GM23248 (cell line): ENCODE measurements at regions not wholly inside any gene's neighbourhood (a gene's known extent, or its start where the extent isn't known, plus 50 kb on each side); places are given as distances from the start of the nearest gene placed in this dataset.

Experiments used
- DNase-seq: peaks from one replicate; pipeline ENCODE4 v3.0.0-alpha.2; 2015
- H2AFZ ChIP-seq: fragments of 200-600 bp; sonication (generic); 2 replicates; pipeline ENCODE4 v1.6.1; 2016; ENCODE audit warnings: antibody characterized with exemption
- H3F3A ChIP-seq: fragments of 200-600 bp; sonication (generic); 2 replicates; pipeline ENCODE4 v1.6.1; 2016; ENCODE audit warnings: mild to moderate bottlenecking, antibody characterized with exemption, mixed run types; ENCODE audit not compliant: insufficient read depth
- H3K27ac ChIP-seq: fragments of 200-600 bp; sonication (generic); 2 replicates; pipeline ENCODE4 v1.5.1; 2016; ENCODE audit warnings: mild to moderate bottlenecking
- H3K27me3 ChIP-seq: fragments of 200-600 bp; sonication (generic); replicated peaks from 2 replicates; pipeline ENCODE4 v1.6.1; 2016; ENCODE audit warnings: mild to moderate bottlenecking; ENCODE audit not compliant: insufficient read depth
- H3K36me3 ChIP-seq: fragments of 200-600 bp; sonication (generic); 2 replicates; pipeline ENCODE4 v1.6.1; 2016; ENCODE audit warnings: low read depth, mild to moderate bottlenecking
- H3K4me1 ChIP-seq: fragments of 200-600 bp; sonication (generic); 2 replicates; pipeline ENCODE4 v1.6.1; 2016; ENCODE audit warnings: mild to moderate bottlenecking; ENCODE audit not compliant: insufficient read depth
- H3K4me2 ChIP-seq: fragments of 200-600 bp; sonication (generic); one replicate; pipeline ENCODE4 v1.6.1; 2016; ENCODE audit warnings: mild to moderate bottlenecking; ENCODE audit not compliant: unreplicated experiment
- H3K4me3 ChIP-seq: fragments of 200-600 bp; sonication (generic); 2 replicates; pipeline ENCODE4 v1.5.1; 2016; ENCODE audit warnings: mild to moderate bottlenecking
- H3K79me2 ChIP-seq: fragments of 200-600 bp; sonication (generic); 2 replicates; pipeline ENCODE4 v1.6.1; 2016; ENCODE audit warnings: mild to moderate bottlenecking; ENCODE audit not compliant: insufficient read depth
- H3K9ac ChIP-seq: fragments of 200-600 bp; sonication (generic); 2 replicates; pipeline ENCODE4 v1.6.1; 2016; ENCODE audit warnings: mild to moderate bottlenecking
- H3K9me2 ChIP-seq: fragments of 200-600 bp; sonication (generic); 2 replicates; pipeline ENCODE4 v1.6.1; 2016; ENCODE audit warnings: mixed run types, mild to moderate bottlenecking, moderate library complexity; ENCODE audit not compliant: insufficient read depth
- H3K9me3 ChIP-seq: fragments of 200-600 bp; sonication (generic); one replicate; pipeline ENCODE4 v1.6.1; 2017; ENCODE audit warnings: low read depth
- H4K20me1 ChIP-seq: fragments of 200-600 bp; sonication (generic); 2 replicates; pipeline ENCODE4 v1.6.0; 2016; ENCODE audit not compliant: insufficient read depth
- EZH2 ChIP-seq: fragments of 200-600 bp; sonication (generic); IDR thresholded peaks from 2 replicates; pipeline ENCODE4 v1.6.1; 2018; ENCODE audit warnings: antibody characterized with exemption, mild to moderate bottlenecking; ENCODE audit not compliant: insufficient read depth, poor library complexity, severe bottlenecking
- EZH2phosphoT487 ChIP-seq: fragments of 200-600 bp; sonication (generic); IDR thresholded peaks from 2 replicates; pipeline ENCODE4 v1.6.1; 2018; ENCODE audit warnings: antibody characterized with exemption, moderate library complexity, mild to moderate bottlenecking, low read depth; ENCODE audit not compliant: insufficient read depth
- WGBS, 2 experiments: methylation state at CpG; one replicate each; pipeline ENCODE4 v1.1.6; 2015 to 2017; ENCODE audit warnings: low lambda C conversion rate in 2 of 2, low coverage in 1 of 2; ENCODE audit errors: missing lambda C conversion rate in 2 of 2; 5-methylcytosine and 5-hydroxymethylcytosine counted together
- in situ Hi-C: fragments of 300-500 bp; cut with MboI; formaldehyde crosslinking; loops from 2 replicates; pipeline ENCODE4 v1.15.0; 2020

- WGBS, 2 experiments: 56% methylated on average over 7 of the region's 7 CpGs
- in situ Hi-C loops: no loop called here
- H3K9me3 ChIP-seq: no peaks in the 10 kb centered on the region
- H3K27ac ChIP-seq: no peak overlapping the region
- H3K4me2 ChIP-seq: no peak overlapping the region
- H3K36me3 ChIP-seq: no peaks in the 10 kb centered on the region
- H3K4me3 ChIP-seq: no peak overlapping the region
- H3K9ac ChIP-seq: no peak overlapping the region
- no peaks in the 10 kb centered on the region for H4K20me1 ChIP-seq
- no peaks in the 10 kb centered on the region for H3K79me2 ChIP-seq
- no peaks in the 10 kb centered on the region for H3K4me1 ChIP-seq
- H3K9me2 ChIP-seq: no peaks in the 10 kb centered on the region
- H2AFZ ChIP-seq: no peak overlapping the region
- H3F3A ChIP-seq: no peaks in the 10 kb centered on the region
- DNase-seq: no peak
- H3K27me3 ChIP-seq: no peaks in the 10 kb centered on the region
- TF ChIP-seq EZH2phosphoT487 (no peak), EZH2 (no peak)
These were observed 169.2 kb upstream of the MYCN start for GRCh38 chr2:15771124-15771523.

DNA sequence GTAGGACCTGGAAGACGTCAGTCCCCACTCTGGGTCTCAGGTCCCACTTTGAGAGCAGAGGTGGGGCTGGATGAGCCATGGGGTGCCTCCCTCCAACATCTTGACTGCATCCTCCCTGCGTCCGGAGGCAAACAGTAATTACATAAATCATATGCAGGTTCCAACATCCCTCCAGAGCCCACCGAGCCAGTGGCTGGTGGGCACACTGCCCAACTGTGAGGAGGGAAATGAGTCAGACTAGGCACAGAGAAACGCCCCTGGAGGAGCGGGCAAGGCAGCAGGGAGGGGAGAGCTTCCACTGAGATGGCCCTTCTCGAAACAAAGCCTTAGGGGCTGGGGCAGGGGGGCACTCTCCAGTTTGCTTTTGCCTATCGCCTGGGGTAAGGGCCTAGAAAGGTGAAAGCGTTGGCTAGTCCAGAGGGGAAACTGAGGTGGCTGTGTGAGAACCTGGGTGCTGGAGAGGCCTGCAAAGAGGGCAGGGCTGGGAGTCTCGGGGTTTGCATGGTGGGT lies 168.2 kb upstream of the MYCN start:
- in situ Hi-C loops: no loop called here
- Histone ChIP-seq H3F3A (no peaks in the 10 kb centered on the region), H3K9me2 (no peaks in the 10 kb centered on the region), H3K27ac (no peak overlapping the region), H2AFZ (no peak overlapping the region), H3K9me3 (no peaks in the 10 kb centered on the region), H3K27me3 (no peaks in the 10 kb centered on the region), H4K20me1 (no peaks in the 10 kb centered on the region), H3K9ac (no peak overlapping the region), H3K4me3 (no peak overlapping the region), H3K4me2 (no peak overlapping the region), H3K36me3 (no peaks in the 10 kb centered on the region), H3K4me1 (no peaks in the 10 kb centered on the region), H3K79me2 (no peaks in the 10 kb centered on the region)
- no peak for DNase-seq
- no peak for TF ChIP-seq EZH2
- TF ChIP-seq EZH2phosphoT487: no peak
- WGBS, 2 experiments: 42 to 46% methylated on average over 10 of the region's 10 CpGs

- Histone ChIP-seq H3K27ac (no peak overlapping the region), H3K27me3 (no peaks in the 10 kb centered on the region), H3K9me2 (no peaks in the 10 kb centered on the region), H4K20me1 (no peaks in the 10 kb centered on the region), H3K79me2 (no peaks in the 10 kb centered on the region), H3K36me3 (no peaks in the 10 kb centered on the region), H3K4me3 (no peak overlapping the region), H3K4me1 (no peaks in the 10 kb centered on the region), H3K9me3 (no peaks in the 10 kb centered on the region), H3F3A (no peaks in the 10 kb centered on the region), H2AFZ (no peak overlapping the region), H3K4me2 (no peak overlapping the region), H3K9ac (no peak overlapping the region)
- no peak for DNase-seq
- 43 to 58% methylated on average over 4 to 5 of the region's 5 CpGs for WGBS, 2 experiments
- in situ Hi-C loops: no loop called here
- TF ChIP-seq EZH2: no peak
- no peak for TF ChIP-seq EZH2phosphoT487
These were observed 167.7 kb upstream of the MYCN start for GRCh38 chr2:15772681-15773080.

- no peaks in the 10 kb centered on the region for H4K20me1 ChIP-seq
- H3K9me3 ChIP-seq: no peaks in the 10 kb centered on the region
- no peak overlapping the region for H3K4me2 ChIP-seq
- H3K36me3 ChIP-seq: no peaks in the 10 kb centered on the region
- no peak overlapping the region for H3K4me3 ChIP-seq
- WGBS, 2 experiments: 60 to 62% methylated on average over 8 of the region's 8 CpGs
- no peaks in the 10 kb centered on the region for H3K79me2 ChIP-seq
- H2AFZ ChIP-seq: no peak overlapping the region
- no peaks in the 10 kb centered on the region for H3F3A ChIP-seq
- no peaks in the 10 kb centered on the region for H3K4me1 ChIP-seq
- H3K27ac ChIP-seq: no peak overlapping the region
- TF ChIP-seq EZH2 (no peak), EZH2phosphoT487 (no peak)
- no peak overlapping the region for H3K9ac ChIP-seq
- in situ Hi-C loops: no loop called here
- no peaks in the 10 kb centered on the region for H3K27me3 ChIP-seq
- no peak for DNase-seq
- H3K9me2 ChIP-seq: no peaks in the 10 kb centered on the region
These were observed 167.1 kb upstream of the MYCN start for GRCh38 chr2:15773204-15773603.

DNA sequence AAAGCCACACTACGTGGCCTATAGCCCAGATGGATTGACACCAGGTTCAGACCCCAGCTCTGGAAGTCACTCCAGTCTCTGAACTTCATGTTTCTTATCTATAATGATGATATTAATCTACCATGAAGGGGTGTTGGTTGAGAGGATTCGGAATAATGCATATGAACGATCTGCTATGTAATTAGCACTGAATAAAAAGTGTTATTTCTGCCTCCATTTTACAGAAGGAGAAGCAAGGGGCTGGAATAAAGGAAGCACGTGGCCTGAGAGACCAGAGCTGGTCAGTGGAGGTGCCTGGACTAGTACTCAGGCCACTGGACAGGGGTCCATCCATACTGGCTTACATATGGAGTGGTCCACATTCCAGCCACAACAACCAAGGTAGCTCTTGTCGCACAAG lies 166.5 kb upstream of the MYCN start:
- in situ Hi-C loops: no loop called here
- TF ChIP-seq EZH2 (no peak), EZH2phosphoT487 (no peak)
- Histone ChIP-seq H3K9me2 (no peaks in the 10 kb centered on the region), H4K20me1 (no peaks in the 10 kb centered on the region), H3K79me2 (no peaks in the 10 kb centered on the region), H2AFZ (no peak overlapping the region), H3F3A (no peaks in the 10 kb centered on the region), H3K36me3 (no peaks in the 10 kb centered on the region), H3K27me3 (no peaks in the 10 kb centered on the region), H3K4me2 (no peak overlapping the region), H3K27ac (no peak overlapping the region), H3K9me3 (no peaks in the 10 kb centered on the region), H3K9ac (no peak overlapping the region), H3K4me1 (no peaks in the 10 kb centered on the region), H3K4me3 (no peak overlapping the region)
- DNase-seq: no peak
- 29 to 45% methylated on average over 5 of the region's 5 CpGs for WGBS, 2 experiments
